Endothelial cell of umbilical vein (primary cell): ENCODE measurements at regions not wholly inside any gene's neighbourhood (a gene's known extent, or its start where the extent isn't known, plus 50 kb on each side); places are given as distances from the start of the nearest gene placed in this dataset.
"Not testable (repeated sequence)": the region's sequence is repeated elsewhere in the genome, so short reads cannot be mapped to it uniquely, and the experiment has no call there.

Experiments
- EZH2 ChIP-seq: IDR thresholded peaks from 2 replicates; pipeline ENCODE4 v1.6.1; 2012; ENCODE audit warnings: borderline replicate concordance, low read depth, mild to moderate bottlenecking, moderate library complexity, low read length, inconsistent platforms; ENCODE audit not compliant: severe bottlenecking
- POLR2A ChIP-seq: IDR thresholded peaks from 2 replicates; pipeline ENCODE4 v1.6.1; 2012; ENCODE audit warnings: low read depth, mild to moderate bottlenecking, control low read depth, low read length
- TF ChIP-seq, protein P1 (sequence below), 2 donors: IDR thresholded peaks; 1 replicate in 1 of 2; 2 replicates in 1 of 2; pipeline ENCODE4 v1.5.1; 2011; ENCODE audit warnings: low read length in 2 of 2, mild to moderate bottlenecking in 2 of 2, moderate library complexity in 2 of 2, control low read depth in 1 of 2, inconsistent platforms in 1 of 2, low read depth in 1 of 2; ENCODE audit not compliant: insufficient read depth in 1 of 2; ENCODE audit errors: extremely low read depth in 1 of 2
- TF ChIP-seq, protein P2 (sequence below): IDR thresholded peaks from 2 replicates; pipeline ENCODE4 v1.6.1; 2011; ENCODE audit not compliant: insufficient read depth, insufficient read length

DNA sequence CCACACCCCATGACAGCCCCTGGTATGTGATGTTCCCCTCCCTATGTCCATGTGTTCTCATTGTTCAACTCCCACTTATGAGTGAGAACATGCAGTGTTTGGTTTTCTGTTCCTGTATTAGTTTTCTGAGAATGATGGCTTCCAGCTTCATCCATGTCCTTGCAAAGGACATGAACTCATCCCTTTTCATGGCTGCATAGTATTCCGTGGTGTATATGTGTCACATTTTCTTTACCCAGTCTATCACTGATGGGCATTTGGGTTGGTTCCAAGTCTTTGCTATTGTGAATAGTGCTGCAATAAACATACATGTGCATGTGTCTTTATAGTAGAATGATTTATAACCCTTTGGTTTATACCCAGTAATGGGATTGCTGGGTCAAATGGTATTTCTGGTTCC, 1665.5 kb downstream of the REEP3 start:
- TF ChIP-seq POLR2A, EZH2: not testable (repeated sequence)
- TF ChIP-seq, protein P1, sequence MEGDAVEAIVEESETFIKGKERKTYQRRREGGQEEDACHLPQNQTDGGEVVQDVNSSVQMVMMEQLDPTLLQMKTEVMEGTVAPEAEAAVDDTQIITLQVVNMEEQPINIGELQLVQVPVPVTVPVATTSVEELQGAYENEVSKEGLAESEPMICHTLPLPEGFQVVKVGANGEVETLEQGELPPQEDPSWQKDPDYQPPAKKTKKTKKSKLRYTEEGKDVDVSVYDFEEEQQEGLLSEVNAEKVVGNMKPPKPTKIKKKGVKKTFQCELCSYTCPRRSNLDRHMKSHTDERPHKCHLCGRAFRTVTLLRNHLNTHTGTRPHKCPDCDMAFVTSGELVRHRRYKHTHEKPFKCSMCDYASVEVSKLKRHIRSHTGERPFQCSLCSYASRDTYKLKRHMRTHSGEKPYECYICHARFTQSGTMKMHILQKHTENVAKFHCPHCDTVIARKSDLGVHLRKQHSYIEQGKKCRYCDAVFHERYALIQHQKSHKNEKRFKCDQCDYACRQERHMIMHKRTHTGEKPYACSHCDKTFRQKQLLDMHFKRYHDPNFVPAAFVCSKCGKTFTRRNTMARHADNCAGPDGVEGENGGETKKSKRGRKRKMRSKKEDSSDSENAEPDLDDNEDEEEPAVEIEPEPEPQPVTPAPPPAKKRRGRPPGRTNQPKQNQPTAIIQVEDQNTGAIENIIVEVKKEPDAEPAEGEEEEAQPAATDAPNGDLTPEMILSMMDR (IDR thresholded peaks at IDR 0.05; ENCODE audit: extremely low read depth in 1 of 2, insufficient read depth in 1 of 2, low read depth in 1 of 2, low read length in 2 of 2), result not testable (repeated sequence)
- TF ChIP-seq, protein P2, sequence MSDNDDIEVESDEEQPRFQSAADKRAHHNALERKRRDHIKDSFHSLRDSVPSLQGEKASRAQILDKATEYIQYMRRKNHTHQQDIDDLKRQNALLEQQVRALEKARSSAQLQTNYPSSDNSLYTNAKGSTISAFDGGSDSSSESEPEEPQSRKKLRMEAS, result not testable (repeated sequence)
